Lower lobe of right lung (tissue), 2 donors: ENCODE measurements at regions not wholly inside any gene's neighbourhood (a gene's known extent, or its start where the extent isn't known, plus 50 kb on each side); places are given as distances from the start of the nearest gene placed in this dataset.

Experiments
- ATAC-seq, 2 donors: fragments of 200-7000 bp; cut with Tn5 transposase; one replicate each; pipeline ENCODE4 v1.9.1; 2020 to 2022; ENCODE audit warnings: mild to moderate bottlenecking in 2 of 2, moderate library complexity in 2 of 2
- DNase-seq: peaks from one replicate; pipeline ENCODE4 v3.0.0-alpha.2; 2020
- H3K27ac ChIP-seq: fragments of 200-600 bp; one replicate; pipeline ENCODE4 v1.8.0; 2022
- H3K27me3 ChIP-seq: fragments of 200-600 bp; one replicate; pipeline ENCODE4 v1.8.0; 2022; ENCODE audit warnings: low read depth
- H3K36me3 ChIP-seq: fragments of 200-600 bp; one replicate; pipeline ENCODE4 v1.8.0; 2022; ENCODE audit warnings: mild to moderate bottlenecking
- H3K4me1 ChIP-seq: fragments of 200-600 bp; one replicate; pipeline ENCODE4 v1.8.0; 2022
- H3K4me3 ChIP-seq: fragments of 200-600 bp; one replicate; pipeline ENCODE4 v1.8.0; 2022; ENCODE audit warnings: mild to moderate bottlenecking
- H3K9me3 ChIP-seq: fragments of 200-600 bp; one replicate; pipeline ENCODE4 v1.8.0; 2022
- intact Hi-C: fragments of 100-400 bp; cut with DNase I; formaldehyde crosslinking; loops from one replicate; pipeline ENCODE4 v1.11.0; 2022
- TF ChIP-seq, protein P1 (sequence below): fragments of 200-600 bp; IDR thresholded peaks from one replicate; pipeline ENCODE4 v1.8.0; 2022; ENCODE audit warnings: antibody characterized with exemption, mild to moderate bottlenecking
- donor health status: DM: no; HTN: yes; CAD: no; lungs with severe emphysema.

GRCh38 chrX:140928739-140929138 lies 73.7 kb upstream of the SPANXB1 start:
- no peak overlapping the region for H3K4me3 ChIP-seq
- intact Hi-C loops: no loop called here
- no peaks in the 10 kb centered on the region for H3K36me3 ChIP-seq

DNA sequence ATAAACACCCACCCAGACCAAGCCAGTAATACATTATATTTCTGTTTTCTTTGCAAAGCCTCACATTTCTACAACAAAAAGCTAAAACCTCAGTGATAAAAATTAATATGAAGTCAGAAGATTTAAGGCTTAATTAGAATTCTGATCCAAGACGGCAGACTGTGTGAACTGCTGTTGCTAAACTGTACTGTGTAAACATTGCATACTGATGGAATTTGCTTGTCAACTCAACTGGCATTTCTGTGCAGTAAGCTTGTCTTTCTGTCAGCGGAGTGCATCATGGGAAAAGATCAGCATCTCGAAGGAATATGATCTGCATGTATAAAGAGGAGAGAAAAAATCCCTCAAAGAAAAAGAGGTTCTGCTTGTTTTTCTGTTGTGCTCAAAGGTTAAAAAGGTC lies 69.4 kb upstream of the SPANXB1 start:
- Histone ChIP-seq H3K9me3 (no peaks in the 10 kb centered on the region), H3K27me3 (no peaks in the 10 kb centered on the region), H3K4me3 (no peak overlapping the region), H3K36me3 (no peaks in the 10 kb centered on the region), H3K4me1 (no peaks in the 10 kb centered on the region), H3K27ac (no peak overlapping the region)
- no peak for ATAC-seq
- intact Hi-C loops: no loop called here
- TF ChIP-seq, protein P1, sequence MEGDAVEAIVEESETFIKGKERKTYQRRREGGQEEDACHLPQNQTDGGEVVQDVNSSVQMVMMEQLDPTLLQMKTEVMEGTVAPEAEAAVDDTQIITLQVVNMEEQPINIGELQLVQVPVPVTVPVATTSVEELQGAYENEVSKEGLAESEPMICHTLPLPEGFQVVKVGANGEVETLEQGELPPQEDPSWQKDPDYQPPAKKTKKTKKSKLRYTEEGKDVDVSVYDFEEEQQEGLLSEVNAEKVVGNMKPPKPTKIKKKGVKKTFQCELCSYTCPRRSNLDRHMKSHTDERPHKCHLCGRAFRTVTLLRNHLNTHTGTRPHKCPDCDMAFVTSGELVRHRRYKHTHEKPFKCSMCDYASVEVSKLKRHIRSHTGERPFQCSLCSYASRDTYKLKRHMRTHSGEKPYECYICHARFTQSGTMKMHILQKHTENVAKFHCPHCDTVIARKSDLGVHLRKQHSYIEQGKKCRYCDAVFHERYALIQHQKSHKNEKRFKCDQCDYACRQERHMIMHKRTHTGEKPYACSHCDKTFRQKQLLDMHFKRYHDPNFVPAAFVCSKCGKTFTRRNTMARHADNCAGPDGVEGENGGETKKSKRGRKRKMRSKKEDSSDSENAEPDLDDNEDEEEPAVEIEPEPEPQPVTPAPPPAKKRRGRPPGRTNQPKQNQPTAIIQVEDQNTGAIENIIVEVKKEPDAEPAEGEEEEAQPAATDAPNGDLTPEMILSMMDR: no peak
- DNase-seq: no peak

More at GRCh38 chrX:140928739-140929138, 73.7 kb upstream of the SPANXB1 start:
- TF ChIP-seq, protein P1: no peak
- DNase-seq (no peak), ATAC-seq (no peak)
- no peak overlapping the region for H3K27ac ChIP-seq
- H3K9me3 ChIP-seq: no peaks in the 10 kb centered on the region
- no peaks in the 10 kb centered on the region for H3K27me3 ChIP-seq
- no peaks in the 10 kb centered on the region for H3K4me1 ChIP-seq

DNA sequence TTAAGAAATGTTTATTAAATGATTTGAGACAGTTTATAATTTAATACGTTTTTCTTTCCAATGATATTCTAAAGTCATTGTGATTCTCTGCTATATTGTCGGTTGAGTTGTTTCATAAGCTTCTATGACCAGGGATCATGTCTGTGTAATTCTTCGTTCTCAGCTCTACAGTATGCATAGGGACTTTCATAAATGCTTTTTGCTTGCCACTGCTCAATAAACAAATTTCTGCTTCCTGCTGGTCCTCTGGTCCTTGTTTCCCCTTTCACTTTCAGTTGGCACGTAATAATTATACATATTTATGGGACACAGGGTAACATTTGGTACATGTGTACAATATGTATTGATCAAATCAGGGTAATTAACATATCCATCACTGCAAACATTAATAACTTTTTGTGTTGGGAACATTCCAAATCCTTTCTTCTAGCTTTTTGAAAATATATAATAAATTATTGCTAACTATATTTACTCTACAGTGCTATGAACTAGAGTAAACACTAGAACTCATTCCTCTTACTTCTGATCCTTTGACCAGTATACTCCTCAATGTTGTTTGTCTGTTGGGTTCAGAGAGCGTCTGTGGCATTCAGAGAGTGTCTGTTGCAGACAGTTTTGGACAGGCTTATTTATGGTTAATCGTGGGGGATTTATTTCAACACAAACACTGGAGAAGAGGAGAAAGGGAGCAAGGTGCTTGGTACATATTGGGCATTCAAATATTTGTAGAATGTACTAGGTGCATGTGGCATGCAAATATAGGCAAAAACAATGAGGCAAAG lies 68.3 kb upstream of the SPANXB1 start:
- Histone ChIP-seq H3K36me3 (no peaks in the 10 kb centered on the region), H3K27ac (no peak overlapping the region), H3K4me3 (no peak overlapping the region), H3K9me3 (no peaks in the 10 kb centered on the region), H3K4me1 (no peaks in the 10 kb centered on the region), H3K27me3 (no peaks in the 10 kb centered on the region)
- no peak for ATAC-seq
- intact Hi-C loops: no loop called here
- TF ChIP-seq, protein P1: no peak
- DNase-seq: no peak

DNA sequence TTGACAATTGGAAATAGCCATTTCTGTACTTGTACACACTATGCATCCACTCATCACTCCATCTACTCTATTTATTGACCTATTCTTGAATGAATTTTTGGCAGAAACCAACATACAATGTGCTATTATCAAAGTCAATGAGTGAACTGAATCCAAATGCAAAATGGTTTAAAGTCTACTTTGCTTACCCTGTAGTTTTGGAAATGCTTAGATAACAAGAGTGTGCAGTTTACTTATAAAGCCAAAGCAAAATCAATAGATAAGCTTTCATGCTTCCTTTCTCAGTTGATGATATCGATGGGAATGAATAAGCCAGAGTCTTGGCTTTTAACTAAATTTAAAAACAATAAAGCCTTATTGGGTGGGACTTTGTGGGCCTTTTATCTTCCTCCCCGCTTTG lies 58.9 kb upstream of the SPANXB1 start:
- Histone ChIP-seq H3K9me3 (no peaks in the 10 kb centered on the region), H3K4me1 (no peaks in the 10 kb centered on the region), H3K4me3 (no peak overlapping the region), H3K27me3 (no peaks in the 10 kb centered on the region), H3K27ac (no peak overlapping the region), H3K36me3 (no peaks in the 10 kb centered on the region)
- DNase-seq (no peak), ATAC-seq (no peak)
- TF ChIP-seq, protein P1: no peak
- intact Hi-C loops: no loop called here

DNA sequence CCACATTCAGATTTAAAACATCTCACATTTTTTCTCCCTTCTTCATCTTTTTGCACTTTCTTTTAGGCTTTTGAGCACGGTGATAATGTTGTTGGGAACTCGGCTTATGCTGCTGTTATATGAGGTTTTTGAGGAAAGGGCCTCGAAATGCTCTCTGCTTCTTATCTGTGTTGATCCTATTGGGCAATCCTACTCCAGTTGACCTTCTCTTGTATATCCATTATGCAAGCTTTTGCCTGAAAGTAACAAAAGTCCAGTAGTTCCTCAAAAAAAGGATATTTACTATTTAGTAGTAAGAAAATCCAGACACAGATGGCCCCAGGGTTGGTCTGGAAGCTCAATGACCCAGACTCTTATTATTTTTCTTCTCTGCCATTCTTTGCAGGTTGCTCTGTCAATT lies 57.7 kb upstream of the SPANXB1 start:
- Histone ChIP-seq H3K36me3 (no peaks in the 10 kb centered on the region), H3K27me3 (no peaks in the 10 kb centered on the region), H3K27ac (no peak overlapping the region), H3K4me1 (no peaks in the 10 kb centered on the region), H3K9me3 (no peaks in the 10 kb centered on the region), H3K4me3 (no peak overlapping the region)
- no peak for ATAC-seq
- intact Hi-C loops: no loop called here
- TF ChIP-seq, protein P1: no peak
- no peak for DNase-seq
